GM18505 (cell line): ENCODE measurements at regions not wholly inside any gene's neighbourhood (a gene's known extent, or its start where the extent isn't known, plus 50 kb on each side); places are given as distances from the start of the nearest gene placed in this dataset.

Experiments
- ATAC-seq: cut with Tn5 transposase; IDR thresholded peaks from one replicate; pipeline ENCODE4 v1.9.1; 2021; ENCODE audit not compliant: unreplicated experiment
- POLR2A ChIP-seq: IDR thresholded peaks from 4 replicates; pipeline ENCODE4 v1.6.1; 2011; ENCODE audit warnings: borderline replicate concordance; ENCODE audit not compliant: insufficient read depth, insufficient read length; ENCODE audit errors: extremely low read depth

DNA sequence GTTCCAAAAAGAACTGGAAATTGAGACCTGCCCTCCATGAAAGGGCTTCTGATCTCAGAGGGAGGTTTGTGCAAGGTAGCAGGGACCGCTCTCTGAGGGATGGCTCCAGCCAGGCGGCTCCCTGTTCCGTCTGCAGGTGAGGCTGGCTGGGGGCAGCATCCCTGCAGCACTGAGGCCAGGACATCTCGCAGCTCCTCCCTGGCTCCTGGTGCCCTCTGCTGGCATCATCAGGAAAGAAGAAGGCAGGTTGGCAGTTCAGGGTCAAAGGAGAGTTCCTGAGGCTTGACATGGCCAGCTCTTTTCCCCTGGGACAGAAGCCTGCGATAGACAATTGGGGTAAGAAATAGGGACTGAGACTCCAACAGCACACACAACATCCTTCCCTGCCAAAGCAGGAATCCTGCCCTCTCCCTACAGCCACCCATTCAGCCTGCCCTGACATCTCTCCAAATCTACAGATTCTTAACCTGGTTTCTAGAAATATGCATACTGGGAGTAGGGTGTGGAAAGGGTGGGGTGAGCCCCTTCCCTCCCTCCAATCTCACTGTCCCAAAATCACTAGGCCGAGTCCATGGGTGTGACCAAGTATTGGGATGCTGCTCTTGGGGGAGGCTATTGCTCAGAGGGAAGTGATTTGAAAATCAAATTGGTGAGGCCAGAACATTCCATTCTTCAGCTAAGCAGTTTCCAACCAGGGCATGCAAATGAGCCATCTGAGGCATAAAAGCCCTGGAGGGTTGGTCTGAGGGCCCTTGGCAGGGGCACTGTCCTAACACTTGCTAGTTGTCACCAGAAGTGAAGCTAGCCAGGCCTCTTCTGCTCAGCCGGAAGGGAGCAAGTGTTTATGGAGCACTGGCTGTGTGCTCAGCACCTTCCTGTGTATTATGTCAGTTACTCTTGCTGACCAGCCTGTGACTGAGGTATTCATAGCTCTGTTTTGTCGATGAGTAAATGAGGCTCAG, 185.4 kb downstream of the TFCP2L1 start:
- TF ChIP-seq POLR2A, result no peak
- ATAC-seq, result no peak

DNA sequence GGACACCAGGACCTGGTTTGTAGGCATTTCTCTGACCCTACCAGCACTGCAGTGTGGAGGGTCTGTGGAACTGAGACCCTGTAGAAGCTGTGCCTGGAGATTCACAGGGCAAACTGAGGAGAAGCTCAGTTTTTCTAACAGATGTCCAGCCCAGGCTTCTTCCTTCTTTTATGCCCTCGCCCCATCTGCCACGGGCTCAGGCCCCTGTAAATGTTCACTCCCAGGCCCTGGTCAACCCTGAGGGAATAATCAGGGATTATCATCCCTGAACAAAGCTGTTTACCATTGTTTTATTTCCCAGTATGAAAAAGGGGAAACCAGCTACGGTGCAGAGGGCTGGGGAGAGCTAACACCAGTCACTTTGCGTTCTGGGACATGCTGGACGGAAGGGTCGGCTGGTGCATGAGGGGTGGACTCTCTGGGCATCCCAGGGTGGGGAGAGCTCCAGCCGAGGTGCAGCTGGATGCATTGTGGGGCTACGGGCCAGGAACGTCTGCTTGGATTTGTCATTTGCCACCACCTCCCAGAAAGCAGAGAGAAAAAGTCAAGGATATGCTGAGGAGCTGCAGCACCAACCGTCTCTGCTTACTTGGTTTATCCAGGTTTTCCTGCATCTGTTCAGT, 183.8 kb downstream of the TFCP2L1 start:
- ATAC-seq, result no peak
- TF ChIP-seq POLR2A, result no peak

DNA sequence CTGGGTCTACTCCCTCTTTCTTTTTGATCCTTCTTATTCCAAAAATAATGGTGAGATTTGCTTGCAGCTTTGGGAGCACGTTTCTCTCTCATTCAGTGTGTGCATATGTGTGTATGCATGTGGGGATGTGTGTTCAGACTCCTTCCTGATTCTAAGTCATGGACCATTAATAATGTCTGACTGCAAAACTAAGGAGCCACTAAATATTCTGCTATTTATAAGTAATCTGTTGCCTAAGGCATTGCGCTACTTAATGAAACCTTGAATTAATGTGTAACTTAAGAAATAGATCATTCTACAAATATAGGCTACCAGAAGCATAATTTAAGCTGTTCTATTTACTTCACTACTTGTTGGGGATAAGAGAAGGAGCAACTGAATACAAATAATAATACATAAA, 182.1 kb downstream of the TFCP2L1 start:
- no peak for ATAC-seq
- no peak for TF ChIP-seq POLR2A

DNA sequence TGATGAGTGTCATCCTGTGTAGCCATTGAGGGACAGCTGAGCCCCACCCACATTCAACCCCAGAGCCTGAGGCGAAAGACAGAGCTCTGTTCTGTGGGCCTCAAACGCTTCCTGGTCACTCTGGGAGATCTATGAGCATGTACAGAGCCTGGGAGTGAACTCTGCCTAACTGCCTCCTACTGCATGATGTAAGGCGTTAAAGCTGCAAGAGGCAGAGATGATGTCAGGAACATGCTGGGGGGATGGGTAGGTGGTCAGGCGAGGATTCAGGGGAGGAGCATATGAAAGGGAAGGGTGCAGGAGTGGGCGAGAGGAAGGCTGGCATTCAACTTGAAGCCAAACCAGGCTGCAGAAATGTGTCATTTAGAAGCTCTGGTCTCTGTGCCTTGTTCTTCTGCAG, 181.0 kb downstream of the TFCP2L1 start:
- TF ChIP-seq POLR2A, result no peak
- ATAC-seq, result no peak

DNA sequence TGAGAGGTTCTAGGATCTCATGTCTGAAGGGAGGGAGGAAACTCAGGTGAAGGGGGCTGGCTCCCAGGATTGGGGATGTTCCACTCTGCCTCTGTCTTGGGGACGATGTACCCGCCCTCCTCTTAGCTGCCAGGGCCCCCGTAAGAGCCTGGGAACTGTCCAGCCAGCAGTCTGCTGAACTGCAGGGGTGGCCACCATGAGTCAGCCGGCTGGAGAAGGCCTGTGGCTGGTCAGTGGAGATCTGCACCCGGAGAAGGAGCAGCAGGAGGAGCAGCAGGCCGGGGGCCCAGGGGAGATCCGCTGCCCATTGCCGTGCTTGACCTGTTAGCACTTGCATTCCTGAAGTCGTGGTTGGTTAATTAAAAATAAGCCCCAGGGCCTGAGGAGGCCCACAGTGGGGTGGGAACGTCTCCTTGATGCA, 180.3 kb downstream of the TFCP2L1 start:
- no peak for ATAC-seq
- TF ChIP-seq POLR2A, result no peak

DNA sequence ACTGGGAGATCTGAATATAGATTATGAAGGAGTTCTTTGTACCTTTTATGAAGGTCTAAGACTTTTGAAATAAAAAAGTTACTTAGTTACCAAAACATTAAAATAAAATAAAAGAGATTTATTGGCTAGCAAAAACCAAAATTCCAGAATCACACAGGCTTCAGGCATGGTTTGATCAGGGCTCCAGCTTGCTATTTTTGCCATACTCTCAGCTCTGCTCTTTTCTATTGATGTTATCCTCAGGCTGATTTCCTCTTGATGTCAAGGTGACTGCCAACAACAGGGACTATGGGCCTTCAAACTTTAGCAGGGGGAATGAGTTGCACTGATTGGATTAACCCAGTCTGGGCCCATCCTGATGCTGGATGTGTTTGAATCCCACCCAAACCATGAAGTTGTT, 174.1 kb downstream of the TFCP2L1 start:
- no peak for TF ChIP-seq POLR2A
- ATAC-seq, result no peak

DNA sequence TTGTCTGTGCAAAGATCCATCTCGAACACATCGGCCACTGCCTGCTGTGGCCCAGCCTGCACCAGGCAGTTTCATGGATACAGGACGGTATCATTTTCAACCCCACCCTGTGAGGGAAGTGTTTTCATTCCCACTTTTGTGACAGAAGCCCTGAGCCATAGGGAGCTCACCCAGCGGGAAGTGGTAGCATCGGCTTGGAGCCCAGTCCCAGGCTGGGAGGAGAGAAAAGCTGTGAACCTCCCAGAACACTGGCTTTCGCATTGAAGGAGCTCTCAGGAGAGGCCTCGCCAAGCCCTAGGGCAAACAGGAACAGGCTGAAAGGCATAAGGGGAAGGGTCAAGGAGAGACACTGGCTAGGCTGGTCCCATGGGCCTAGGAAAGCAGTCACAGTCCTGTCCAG, 166.1 kb downstream of the TFCP2L1 start:
- ATAC-seq, result no peak

DNA sequence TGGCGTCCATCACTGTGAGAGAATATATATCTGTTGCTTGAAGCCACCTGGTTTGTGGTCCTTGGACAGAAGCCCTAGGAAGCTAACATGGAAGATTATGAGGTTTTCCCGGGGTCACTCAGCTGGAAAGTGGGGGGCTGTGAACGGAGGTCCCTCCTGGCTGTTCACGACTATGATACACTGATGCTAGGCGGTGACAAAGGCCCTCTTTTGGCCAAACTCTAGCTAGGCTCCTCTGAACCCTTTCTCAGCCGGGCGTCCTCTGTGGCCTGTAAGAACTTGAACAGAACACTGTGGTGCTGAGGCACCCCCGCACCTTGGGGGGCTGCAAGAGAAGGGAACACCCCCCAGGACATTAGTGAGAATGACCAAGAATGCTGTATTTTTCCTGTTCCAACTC, 164.6 kb downstream of the TFCP2L1 start:
- no peak for ATAC-seq
- TF ChIP-seq POLR2A, result no peak

More for the DNA sequence above, 166.1 kb downstream of the TFCP2L1 start:
- no peak for TF ChIP-seq POLR2A

DNA sequence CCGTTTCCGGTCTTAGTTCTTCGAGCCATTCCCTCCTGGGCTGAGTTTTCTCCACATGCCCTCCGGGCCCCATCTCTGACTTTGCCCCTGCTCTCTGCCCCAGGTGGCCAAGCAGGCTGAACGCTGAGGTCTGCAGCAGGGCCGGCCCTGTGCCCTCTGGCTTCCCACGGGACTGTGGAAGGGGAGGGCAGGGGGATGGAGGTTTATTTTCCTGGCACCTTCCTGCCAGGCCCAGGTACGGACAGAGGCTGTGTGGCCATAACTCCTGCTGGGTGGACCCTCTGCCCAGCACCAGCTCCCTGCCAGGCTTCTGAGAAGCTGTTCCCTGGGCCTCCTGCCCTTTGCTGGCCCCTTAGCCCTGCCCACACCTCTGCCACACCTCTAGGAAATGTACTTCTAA, 164.0 kb downstream of the TFCP2L1 start:
- no peak for ATAC-seq
- no peak for TF ChIP-seq POLR2A

DNA sequence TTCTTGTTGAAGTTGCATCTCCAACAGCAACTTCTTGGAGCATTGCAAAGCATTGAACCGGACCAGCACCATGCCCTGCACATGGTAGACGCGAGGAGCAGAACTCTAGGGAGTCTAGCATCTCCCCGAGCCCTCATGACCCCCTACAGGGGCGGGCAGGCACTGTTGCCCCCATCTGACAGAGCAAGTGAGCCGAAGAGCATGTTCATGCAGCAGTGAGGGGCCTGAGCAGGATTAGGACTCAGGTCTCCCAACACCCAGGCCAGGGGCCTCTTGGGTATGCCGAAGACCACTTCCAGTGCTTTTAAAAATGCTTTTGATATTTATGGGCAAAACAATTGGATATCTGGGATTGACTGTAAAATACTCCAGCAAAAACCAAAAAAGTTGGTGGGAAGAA, 163.3 kb downstream of the TFCP2L1 start:
- no peak for ATAC-seq
- no peak for TF ChIP-seq POLR2A

DNA sequence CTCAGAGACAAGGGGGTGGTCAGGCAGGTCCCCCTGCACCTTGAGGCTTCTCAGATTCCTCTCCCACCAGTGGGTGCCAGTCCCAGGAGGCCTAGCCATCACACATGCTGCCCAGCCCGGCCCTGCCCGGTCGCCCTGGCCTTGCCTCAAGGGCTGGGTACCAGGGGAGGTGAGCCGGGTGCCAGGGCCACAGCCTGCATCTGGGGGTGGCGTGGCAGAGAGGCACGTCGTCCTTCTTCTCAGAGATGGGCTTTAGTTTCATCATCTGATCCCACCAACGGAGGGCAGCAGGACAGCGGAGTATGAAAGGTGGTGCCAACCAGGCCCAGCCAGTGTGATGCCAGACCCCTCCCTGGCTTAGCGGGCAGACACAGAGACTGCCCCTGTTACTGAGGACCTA, 161.7 kb downstream of the TFCP2L1 start:
- no peak for TF ChIP-seq POLR2A
- ATAC-seq, result no peak

DNA sequence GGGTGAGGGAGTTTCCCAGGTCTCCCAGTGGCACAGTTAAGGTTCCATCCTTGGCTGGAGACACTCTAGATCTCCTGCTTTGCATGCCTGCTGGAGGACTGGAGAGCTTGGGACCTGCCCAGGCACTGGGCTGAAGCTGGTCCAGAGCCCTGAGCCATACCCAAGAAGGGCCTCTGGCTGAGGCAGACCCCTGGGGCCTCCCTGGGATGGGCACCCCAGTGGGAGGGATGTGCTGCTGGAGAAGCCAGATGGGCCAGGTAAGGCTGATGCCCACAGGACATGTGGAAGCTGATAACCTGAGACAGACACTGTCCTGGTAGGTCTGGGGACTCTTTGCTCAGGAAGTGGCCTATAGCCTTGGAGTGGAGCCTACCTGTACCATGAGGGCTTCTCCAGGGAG, 160.7 kb downstream of the TFCP2L1 start:
- no peak for TF ChIP-seq POLR2A
- no peak for ATAC-seq

DNA sequence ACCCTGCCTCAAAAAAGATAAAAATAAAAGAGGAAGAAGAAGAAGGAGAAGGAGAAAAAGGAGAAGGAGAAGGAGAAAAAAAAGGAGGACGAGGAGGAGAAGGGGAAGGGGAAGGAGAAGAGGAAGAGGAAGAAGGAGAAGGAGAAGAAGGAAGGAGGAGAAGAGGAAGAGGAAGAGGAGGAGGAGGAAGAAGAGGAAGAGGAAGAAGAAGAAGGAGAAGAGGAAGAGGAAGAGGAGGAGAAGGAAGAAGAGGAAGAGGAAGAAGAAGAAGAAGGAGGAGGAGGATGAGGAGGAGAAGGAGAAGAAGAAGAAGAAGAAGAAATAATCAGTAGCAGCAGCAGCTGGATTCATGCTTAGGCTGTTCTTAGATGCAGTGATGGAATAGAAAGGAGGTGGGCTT, 159.7 kb downstream of the TFCP2L1 start:
- TF ChIP-seq POLR2A, result no peak

More for the DNA sequence above, 159.7 kb downstream of the TFCP2L1 start:
- no peak for ATAC-seq
